Thoracic aorta (tissue), 2 donors: ENCODE measurements at regions not wholly inside any gene's neighbourhood (a gene's known extent, or its start where the extent isn't known, plus 50 kb on each side); places are given as distances from the start of the nearest gene placed in this dataset.

Experiments
- ATAC-seq: fragments of 150-250 bp; one replicate; pipeline ENCODE4 v1.8.0; 2017; ENCODE audit warnings: low read depth; ENCODE audit not compliant: insufficient number of reproducible peaks, low FRiP score
- DNase-seq: peaks from one replicate; pipeline ENCODE4 v3.0.0-alpha.2; 2020; ENCODE audit warnings: low spot score
- H3K27ac ChIP-seq, 2 donors: fragments of 200-600 bp; sonication (generic); 1 replicate in 1 of 2; 2 replicates in 1 of 2; pipeline ENCODE4 v1.5.1; 2016; ENCODE audit warnings: mild to moderate bottlenecking in 2 of 2, moderate library complexity in 2 of 2
- H3K27me3 ChIP-seq: fragments of 200-600 bp; sonication (generic); replicated peaks from 2 replicates; pipeline ENCODE4 v1.6.0; 2016; ENCODE audit warnings: mild to moderate bottlenecking; ENCODE audit not compliant: insufficient read depth
- H3K36me3 ChIP-seq: fragments of 200-600 bp; sonication (generic); one replicate; pipeline ENCODE4 v1.5.1; 2016
- H3K4me1 ChIP-seq, 2 donors: fragments of 200-600 bp; sonication (generic); 1 replicate in 1 of 2; 2 replicates in 1 of 2; pipeline versions ENCODE4 v1.5.1 to v1.6.0; 2016; ENCODE audit warnings: low read depth in 2 of 2, mild to moderate bottlenecking in 1 of 2; ENCODE audit not compliant: control insufficient read depth in 1 of 2
- H3K4me3 ChIP-seq: fragments of 200-600 bp; sonication (generic); 2 replicates; pipeline ENCODE4 v1.5.1; 2016; ENCODE audit warnings: mild to moderate bottlenecking
- H3K9me3 ChIP-seq: fragments of 200-600 bp; sonication (generic); 2 replicates; pipeline ENCODE4 v1.5.1; 2016
- CTCF ChIP-seq: fragments of 200-600 bp; sonication (generic); IDR thresholded peaks from one replicate; pipeline ENCODE4 v1.5.1; 2019; ENCODE audit warnings: antibody characterized with exemption

- Histone ChIP-seq H3K4me3 (no peak overlapping the region), H3K9me3 (no peaks in the 10 kb centered on the region), H3K27ac (no peak overlapping the region), H3K4me1 (no peaks in the 10 kb centered on the region), H3K36me3 (no peaks in the 10 kb centered on the region), H3K27me3 (no peaks in the 10 kb centered on the region)
- no peak for DNase-seq
- no peak for TF ChIP-seq CTCF
- ATAC-seq, result no peak
These were observed 82.5 kb downstream of the SPP2 start for GRCh38 chr2:234133004-234133403.

GRCh38 chr2:234130777-234131181 is 80.3 kb downstream of the SPP2 start:
- Histone ChIP-seq H3K9me3 (no peaks in the 10 kb centered on the region), H3K4me1 (no peaks in the 10 kb centered on the region), H3K4me3 (no peak overlapping the region), H3K27me3 (no peaks in the 10 kb centered on the region), H3K36me3 (no peaks in the 10 kb centered on the region), H3K27ac (no peak overlapping the region)
- DNase-seq (no peak), ATAC-seq (no peak)
- no peak for TF ChIP-seq CTCF

- ATAC-seq, result no peak
- Histone ChIP-seq H3K4me3 (no peak overlapping the region), H3K4me1 (no peaks in the 10 kb centered on the region), H3K27ac (no peak overlapping the region), H3K9me3 (no peaks in the 10 kb centered on the region), H3K27me3 (no peaks in the 10 kb centered on the region), H3K36me3 (no peaks in the 10 kb centered on the region)
- DNase-seq, result no peak
- TF ChIP-seq CTCF, result no peak
These were observed 78.1 kb downstream of the SPP2 start for GRCh38 chr2:234128606-234129005.
